ENCODE measurements at regions not wholly inside any gene's neighbourhood (a gene's known extent, or its start where the extent isn't known, plus 50 kb on each side); places are given as distances from the start of the nearest gene placed in this dataset.

DNA sequence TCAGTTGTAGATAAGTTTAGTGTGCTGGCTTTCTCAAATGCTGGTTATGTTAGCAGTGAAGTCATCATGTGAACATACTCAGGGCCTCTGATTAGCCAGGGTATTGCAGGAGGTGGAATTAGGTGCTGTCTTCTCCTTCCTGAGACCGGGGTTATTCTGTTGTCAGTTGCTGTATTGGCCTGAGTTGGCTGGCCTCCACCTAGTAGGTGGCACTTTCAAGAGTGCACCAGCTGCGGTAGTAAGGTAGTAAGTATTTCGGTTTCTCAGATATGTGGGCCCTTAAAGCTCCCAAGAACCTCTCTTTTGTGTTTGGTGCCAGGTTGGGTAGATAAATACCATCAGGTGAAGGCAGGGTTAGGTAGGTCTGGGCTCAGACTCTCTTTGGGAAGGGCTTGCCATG is 1430.5 kb upstream of the CELF4 start:
- WGBS: 87% methylated on average over 3 of the region's 3 CpGs
- Histone ChIP-seq H3K4me3 (ENCODE audit: low read depth in 1 of 3, low read length in 3 of 3) (no peak overlapping the region), H3K27ac (ENCODE audit: low read depth in 1 of 2, low read length in 2 of 2) (no peak overlapping the region), H3K9me3 (ENCODE audit: control insufficient read depth in 4 of 4, low read length in 3 of 4) (no peaks in the 10 kb centered on the region), H3K4me1 (ENCODE audit: control insufficient read depth in 4 of 4, insufficient read depth in 4 of 4, low read length in 3 of 4) (no peaks in the 10 kb centered on the region), H3K36me3 (ENCODE audit: control insufficient read depth in 4 of 4, insufficient read depth in 3 of 4, low read depth in 1 of 4, low read length in 3 of 4) (no peaks in the 10 kb centered on the region), H3K27me3 (ENCODE audit: control insufficient read depth in 4 of 4, insufficient read depth in 4 of 4, low read length in 3 of 4) (no peaks in the 10 kb centered on the region), H3K9ac (ENCODE audit: low read depth in 1 of 2, low read length in 2 of 2) (no peak overlapping the region)
- DNase-seq (ENCODE audit: low spot score): no peak
- TF ChIP-seq SP1 (IDR thresholded peaks at IDR 0.05) (no peak), HNF4G (IDR thresholded peaks at IDR 0.05) (no peak), GABPA (IDR thresholded peaks at IDR 0.05 in 1 of 2, conservative IDR thresholded peaks at IDR 0.05 in 1 of 2) (no peak), RXRA (IDR thresholded peaks at IDR 0.05) (no peak), RAD21 (IDR thresholded peaks at IDR 0.05) (no peak), TAF1 (conservative IDR thresholded peaks at IDR 0.05) (no peak), JUND (IDR thresholded peaks at IDR 0.05) (no peak)
- TF ChIP-seq, protein P1, sequence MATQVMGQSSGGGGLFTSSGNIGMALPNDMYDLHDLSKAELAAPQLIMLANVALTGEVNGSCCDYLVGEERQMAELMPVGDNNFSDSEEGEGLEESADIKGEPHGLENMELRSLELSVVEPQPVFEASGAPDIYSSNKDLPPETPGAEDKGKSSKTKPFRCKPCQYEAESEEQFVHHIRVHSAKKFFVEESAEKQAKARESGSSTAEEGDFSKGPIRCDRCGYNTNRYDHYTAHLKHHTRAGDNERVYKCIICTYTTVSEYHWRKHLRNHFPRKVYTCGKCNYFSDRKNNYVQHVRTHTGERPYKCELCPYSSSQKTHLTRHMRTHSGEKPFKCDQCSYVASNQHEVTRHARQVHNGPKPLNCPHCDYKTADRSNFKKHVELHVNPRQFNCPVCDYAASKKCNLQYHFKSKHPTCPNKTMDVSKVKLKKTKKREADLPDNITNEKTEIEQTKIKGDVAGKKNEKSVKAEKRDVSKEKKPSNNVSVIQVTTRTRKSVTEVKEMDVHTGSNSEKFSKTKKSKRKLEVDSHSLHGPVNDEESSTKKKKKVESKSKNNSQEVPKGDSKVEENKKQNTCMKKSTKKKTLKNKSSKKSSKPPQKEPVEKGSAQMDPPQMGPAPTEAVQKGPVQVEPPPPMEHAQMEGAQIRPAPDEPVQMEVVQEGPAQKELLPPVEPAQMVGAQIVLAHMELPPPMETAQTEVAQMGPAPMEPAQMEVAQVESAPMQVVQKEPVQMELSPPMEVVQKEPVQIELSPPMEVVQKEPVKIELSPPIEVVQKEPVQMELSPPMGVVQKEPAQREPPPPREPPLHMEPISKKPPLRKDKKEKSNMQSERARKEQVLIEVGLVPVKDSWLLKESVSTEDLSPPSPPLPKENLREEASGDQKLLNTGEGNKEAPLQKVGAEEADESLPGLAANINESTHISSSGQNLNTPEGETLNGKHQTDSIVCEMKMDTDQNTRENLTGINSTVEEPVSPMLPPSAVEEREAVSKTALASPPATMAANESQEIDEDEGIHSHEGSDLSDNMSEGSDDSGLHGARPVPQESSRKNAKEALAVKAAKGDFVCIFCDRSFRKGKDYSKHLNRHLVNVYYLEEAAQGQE (IDR thresholded peaks at IDR 0.05): no peak
- TF ChIP-seq, protein P2, sequence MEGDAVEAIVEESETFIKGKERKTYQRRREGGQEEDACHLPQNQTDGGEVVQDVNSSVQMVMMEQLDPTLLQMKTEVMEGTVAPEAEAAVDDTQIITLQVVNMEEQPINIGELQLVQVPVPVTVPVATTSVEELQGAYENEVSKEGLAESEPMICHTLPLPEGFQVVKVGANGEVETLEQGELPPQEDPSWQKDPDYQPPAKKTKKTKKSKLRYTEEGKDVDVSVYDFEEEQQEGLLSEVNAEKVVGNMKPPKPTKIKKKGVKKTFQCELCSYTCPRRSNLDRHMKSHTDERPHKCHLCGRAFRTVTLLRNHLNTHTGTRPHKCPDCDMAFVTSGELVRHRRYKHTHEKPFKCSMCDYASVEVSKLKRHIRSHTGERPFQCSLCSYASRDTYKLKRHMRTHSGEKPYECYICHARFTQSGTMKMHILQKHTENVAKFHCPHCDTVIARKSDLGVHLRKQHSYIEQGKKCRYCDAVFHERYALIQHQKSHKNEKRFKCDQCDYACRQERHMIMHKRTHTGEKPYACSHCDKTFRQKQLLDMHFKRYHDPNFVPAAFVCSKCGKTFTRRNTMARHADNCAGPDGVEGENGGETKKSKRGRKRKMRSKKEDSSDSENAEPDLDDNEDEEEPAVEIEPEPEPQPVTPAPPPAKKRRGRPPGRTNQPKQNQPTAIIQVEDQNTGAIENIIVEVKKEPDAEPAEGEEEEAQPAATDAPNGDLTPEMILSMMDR (IDR thresholded peaks at IDR 0.05; ENCODE audit: low read depth, low read length, missing input control): no peak
- TF ChIP-seq, protein P3, sequence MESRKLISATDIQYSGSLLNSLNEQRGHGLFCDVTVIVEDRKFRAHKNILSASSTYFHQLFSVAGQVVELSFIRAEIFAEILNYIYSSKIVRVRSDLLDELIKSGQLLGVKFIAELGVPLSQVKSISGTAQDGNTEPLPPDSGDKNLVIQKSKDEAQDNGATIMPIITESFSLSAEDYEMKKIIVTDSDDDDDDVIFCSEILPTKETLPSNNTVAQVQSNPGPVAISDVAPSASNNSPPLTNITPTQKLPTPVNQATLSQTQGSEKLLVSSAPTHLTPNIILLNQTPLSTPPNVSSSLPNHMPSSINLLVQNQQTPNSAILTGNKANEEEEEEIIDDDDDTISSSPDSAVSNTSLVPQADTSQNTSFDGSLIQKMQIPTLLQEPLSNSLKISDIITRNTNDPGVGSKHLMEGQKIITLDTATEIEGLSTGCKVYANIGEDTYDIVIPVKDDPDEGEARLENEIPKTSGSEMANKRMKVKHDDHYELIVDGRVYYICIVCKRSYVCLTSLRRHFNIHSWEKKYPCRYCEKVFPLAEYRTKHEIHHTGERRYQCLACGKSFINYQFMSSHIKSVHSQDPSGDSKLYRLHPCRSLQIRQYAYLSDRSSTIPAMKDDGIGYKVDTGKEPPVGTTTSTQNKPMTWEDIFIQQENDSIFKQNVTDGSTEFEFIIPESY (IDR thresholded peaks at IDR 0.05): no peak

DNA sequence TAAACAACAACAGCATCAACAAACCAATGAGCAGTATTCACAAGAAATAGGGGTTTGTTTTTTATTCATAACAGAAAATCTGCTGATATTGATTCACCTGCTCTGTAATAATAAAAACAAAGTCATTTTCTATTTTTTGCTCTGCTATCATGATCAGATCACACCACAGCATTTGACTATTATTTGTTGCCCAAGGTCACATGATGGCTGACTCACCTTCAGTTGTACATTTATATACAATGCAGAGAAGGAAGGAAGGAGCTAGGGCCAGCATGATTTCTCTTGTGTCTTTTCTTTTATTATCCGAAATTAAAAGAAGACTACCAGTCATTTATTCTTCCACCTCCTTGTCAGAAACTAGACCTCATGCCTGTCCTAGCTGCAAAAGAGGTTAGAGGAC is 1427.7 kb upstream of the CELF4 start:
- WGBS: 68% methylated on average over 1 of the region's 1 CpG
- Histone ChIP-seq H3K9me3 (ENCODE audit: control insufficient read depth in 4 of 4, low read length in 3 of 4) (no peaks in the 10 kb centered on the region), H3K9ac (ENCODE audit: low read depth in 1 of 2, low read length in 2 of 2) (no peak overlapping the region), H3K4me1 (ENCODE audit: control insufficient read depth in 4 of 4, insufficient read depth in 4 of 4, low read length in 3 of 4) (no peaks in the 10 kb centered on the region), H3K4me3 (ENCODE audit: low read depth in 1 of 3, low read length in 3 of 3) (no peak overlapping the region), H3K27ac (ENCODE audit: low read depth in 1 of 2, low read length in 2 of 2) (no peak overlapping the region), H3K36me3 (ENCODE audit: control insufficient read depth in 4 of 4, insufficient read depth in 3 of 4, low read depth in 1 of 4, low read length in 3 of 4) (no peaks in the 10 kb centered on the region), H3K27me3 (ENCODE audit: control insufficient read depth in 4 of 4, insufficient read depth in 4 of 4, low read length in 3 of 4) (no peaks in the 10 kb centered on the region)
- no peak for DNase-seq (ENCODE audit: low spot score)
- TF ChIP-seq, protein P4, sequence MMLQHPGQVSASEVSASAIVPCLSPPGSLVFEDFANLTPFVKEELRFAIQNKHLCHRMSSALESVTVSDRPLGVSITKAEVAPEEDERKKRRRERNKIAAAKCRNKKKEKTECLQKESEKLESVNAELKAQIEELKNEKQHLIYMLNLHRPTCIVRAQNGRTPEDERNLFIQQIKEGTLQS (IDR thresholded peaks at IDR 0.05): no peak
- TF ChIP-seq YY1 (IDR thresholded peaks at IDR 0.05): no peak
- no peak for TF ChIP-seq FOXA2 (IDR thresholded peaks at IDR 0.05)
- TF ChIP-seq SP1 (IDR thresholded peaks at IDR 0.05): no peak
- TF ChIP-seq, protein P1 (IDR thresholded peaks at IDR 0.05): no peak
- no peak for TF ChIP-seq HNF4G (IDR thresholded peaks at IDR 0.05)
- no peak for TF ChIP-seq NR2F2 (IDR thresholded peaks at IDR 0.05)
- no peak for TF ChIP-seq HNF4A (conservative IDR thresholded peaks at IDR 0.05)
- no peak for TF ChIP-seq RAD21 (IDR thresholded peaks at IDR 0.05)
- no peak for TF ChIP-seq GABPA (IDR thresholded peaks at IDR 0.05 in 1 of 2, conservative IDR thresholded peaks at IDR 0.05 in 1 of 2)
- TF ChIP-seq, protein P5, sequence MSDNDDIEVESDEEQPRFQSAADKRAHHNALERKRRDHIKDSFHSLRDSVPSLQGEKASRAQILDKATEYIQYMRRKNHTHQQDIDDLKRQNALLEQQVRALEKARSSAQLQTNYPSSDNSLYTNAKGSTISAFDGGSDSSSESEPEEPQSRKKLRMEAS (IDR thresholded peaks at IDR 0.05): no peak
- TF ChIP-seq TAF1 (conservative IDR thresholded peaks at IDR 0.05): no peak
- TF ChIP-seq RXRA (IDR thresholded peaks at IDR 0.05): no peak
- no peak for TF ChIP-seq EGR1 (IDR thresholded peaks at IDR 0.05; ENCODE audit: low read depth in 2 of 2)
- TF ChIP-seq FOXA1 (IDR thresholded peaks at IDR 0.05): no peak
- TF ChIP-seq, protein P2 (IDR thresholded peaks at IDR 0.05; ENCODE audit: low read depth, low read length, missing input control): no peak
- no peak for TF ChIP-seq JUND (IDR thresholded peaks at IDR 0.05)

Measured in liver (tissue), 8 donors.